Fibroblast of the aortic adventitia (primary cell): ENCODE measurements at regions not wholly inside any gene's neighbourhood (a gene's known extent, or its start where the extent isn't known, plus 50 kb on each side); places are given as distances from the start of the nearest gene placed in this dataset.

Source experiments
- DNase-seq: peaks from one replicate; pipeline ENCODE4 v3.0.0-alpha.2; 2010; ENCODE audit warnings: low read depth
- H3K4me3 ChIP-seq: 2 replicates; pipeline ENCODE4 v1.5.1; 2011; ENCODE audit warnings: low read depth, mild to moderate bottlenecking, control low read depth, low read length, moderate library complexity
- TF ChIP-seq, protein P1 (sequence below): IDR thresholded peaks from 2 replicates; pipeline ENCODE4 v1.5.1; 2011; ENCODE audit warnings: mild to moderate bottlenecking, low read length, control low read depth, inconsistent platforms; ENCODE audit not compliant: insufficient read depth

DNA sequence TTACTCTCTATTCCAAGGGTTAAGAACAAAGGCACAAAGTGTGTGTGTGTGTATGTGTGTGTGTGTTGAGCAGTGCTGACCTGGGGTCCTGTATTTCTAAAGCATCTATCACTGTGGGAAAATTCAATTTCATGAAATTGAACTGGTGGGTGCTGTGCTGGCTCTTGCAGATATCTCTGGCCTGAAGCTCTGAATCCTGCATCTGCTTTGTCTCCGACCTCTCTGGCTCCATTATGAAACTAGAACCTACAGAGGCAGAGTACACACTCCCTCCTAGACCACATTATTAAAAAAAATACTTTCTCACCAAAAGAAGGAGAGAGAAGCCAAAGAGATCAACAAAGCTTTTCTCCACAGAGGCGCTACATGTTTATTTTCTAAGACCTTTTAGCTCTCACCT lies 88.4 kb upstream of the PDE4B start:
- no peak overlapping the region for H3K4me3 ChIP-seq
- DNase-seq: no peak
- TF ChIP-seq, protein P1, sequence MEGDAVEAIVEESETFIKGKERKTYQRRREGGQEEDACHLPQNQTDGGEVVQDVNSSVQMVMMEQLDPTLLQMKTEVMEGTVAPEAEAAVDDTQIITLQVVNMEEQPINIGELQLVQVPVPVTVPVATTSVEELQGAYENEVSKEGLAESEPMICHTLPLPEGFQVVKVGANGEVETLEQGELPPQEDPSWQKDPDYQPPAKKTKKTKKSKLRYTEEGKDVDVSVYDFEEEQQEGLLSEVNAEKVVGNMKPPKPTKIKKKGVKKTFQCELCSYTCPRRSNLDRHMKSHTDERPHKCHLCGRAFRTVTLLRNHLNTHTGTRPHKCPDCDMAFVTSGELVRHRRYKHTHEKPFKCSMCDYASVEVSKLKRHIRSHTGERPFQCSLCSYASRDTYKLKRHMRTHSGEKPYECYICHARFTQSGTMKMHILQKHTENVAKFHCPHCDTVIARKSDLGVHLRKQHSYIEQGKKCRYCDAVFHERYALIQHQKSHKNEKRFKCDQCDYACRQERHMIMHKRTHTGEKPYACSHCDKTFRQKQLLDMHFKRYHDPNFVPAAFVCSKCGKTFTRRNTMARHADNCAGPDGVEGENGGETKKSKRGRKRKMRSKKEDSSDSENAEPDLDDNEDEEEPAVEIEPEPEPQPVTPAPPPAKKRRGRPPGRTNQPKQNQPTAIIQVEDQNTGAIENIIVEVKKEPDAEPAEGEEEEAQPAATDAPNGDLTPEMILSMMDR: no peak

DNA sequence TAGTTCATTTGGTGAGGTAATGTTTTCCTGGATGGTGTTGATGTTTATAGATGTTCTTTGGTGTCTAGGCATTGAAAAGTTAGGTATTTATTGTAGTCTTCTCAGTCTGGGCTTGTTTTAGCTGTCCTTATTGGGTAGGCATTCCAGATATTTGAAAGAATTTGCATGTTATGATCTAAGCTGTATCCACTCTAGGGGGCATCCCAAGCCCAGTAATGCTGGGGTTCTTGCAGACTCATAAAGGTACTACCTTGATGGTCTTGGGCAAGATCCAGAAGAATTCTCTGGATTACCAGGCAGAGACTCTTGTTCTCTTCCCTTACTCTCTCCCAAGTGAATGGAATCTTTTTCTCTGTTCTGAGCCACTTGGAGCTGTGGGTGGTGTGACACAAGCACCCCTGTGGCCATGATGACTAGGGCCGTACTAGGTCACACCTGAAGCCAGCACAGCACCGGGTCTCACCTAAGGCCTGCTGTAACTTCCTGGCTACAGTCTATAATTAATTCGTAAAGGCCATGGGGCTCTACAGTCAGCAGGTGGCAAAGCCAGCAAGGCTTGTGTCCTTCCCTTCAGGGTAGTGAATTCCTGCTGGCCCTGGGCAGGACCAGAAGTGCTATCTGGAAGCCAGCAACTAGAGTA lies 74.8 kb upstream of the PDE4B start:
- no peak overlapping the region for H3K4me3 ChIP-seq
- DNase-seq: peak; percentile 41
- TF ChIP-seq, protein P1: peak; percentile 19

DNA sequence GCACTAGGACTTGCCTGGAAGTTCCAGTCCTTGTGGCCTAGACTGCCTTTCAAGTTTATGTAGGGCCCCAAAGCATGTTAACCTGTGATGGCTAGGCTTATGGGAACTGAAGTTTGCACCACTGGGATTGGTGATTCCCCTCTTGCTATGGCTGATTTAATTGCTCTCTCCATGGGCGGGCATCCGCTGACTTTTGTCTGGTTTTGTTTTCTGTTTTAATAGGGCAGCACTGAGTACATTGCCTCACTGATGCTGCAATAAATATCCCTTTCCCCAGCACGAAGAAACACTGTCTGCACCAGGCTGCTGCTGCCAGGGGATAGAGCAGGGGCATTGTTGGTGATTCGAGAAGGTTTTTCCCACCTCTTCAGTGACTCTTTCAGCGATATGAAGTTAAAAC lies 73.3 kb upstream of the PDE4B start:
- TF ChIP-seq, protein P1: no peak
- DNase-seq: no peak
- no peak overlapping the region for H3K4me3 ChIP-seq

DNA sequence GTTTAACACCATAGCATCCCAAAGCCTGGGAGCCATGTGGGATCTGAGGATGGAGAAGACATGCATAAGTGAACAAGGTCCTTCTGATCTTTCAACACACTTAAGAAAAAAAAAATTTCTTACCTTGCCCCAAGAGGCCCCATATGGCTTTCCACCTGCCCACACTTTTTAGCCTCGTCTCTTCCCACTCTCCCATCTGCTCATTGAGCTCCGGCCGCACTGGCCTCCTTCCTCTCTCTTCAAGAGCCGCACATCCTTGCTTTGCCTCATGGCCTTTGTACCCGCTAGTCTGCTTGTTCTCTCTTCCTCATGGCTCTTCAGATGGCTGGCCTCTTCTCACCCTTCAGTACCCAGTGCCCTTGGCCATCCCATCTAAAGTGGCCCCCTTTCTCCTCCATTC lies 70.2 kb upstream of the PDE4B start:
- TF ChIP-seq, protein P1: no peak
- DNase-seq: no peak
- H3K4me3 ChIP-seq: no peak overlapping the region

DNA sequence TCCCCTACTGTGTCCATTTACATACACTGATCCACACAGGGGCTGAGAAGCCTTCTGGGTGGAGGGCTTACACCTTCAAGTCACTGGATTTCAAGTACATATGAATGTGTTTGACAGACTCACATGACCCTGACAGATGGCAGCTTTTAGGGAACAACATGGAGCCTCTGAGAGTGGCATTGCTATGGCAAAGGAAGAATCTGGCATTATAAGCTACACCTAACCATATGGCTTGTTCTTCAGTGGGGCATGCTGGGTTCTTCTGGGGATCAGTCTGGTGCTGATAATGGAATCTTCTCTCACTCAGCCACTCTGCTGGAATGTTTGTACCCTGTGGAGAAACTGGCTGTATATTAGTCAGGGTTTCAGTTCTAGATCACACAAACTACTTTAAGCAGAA lies 68.5 kb upstream of the PDE4B start:
- TF ChIP-seq, protein P1: no peak
- no peak overlapping the region for H3K4me3 ChIP-seq
- no peak for DNase-seq

DNA sequence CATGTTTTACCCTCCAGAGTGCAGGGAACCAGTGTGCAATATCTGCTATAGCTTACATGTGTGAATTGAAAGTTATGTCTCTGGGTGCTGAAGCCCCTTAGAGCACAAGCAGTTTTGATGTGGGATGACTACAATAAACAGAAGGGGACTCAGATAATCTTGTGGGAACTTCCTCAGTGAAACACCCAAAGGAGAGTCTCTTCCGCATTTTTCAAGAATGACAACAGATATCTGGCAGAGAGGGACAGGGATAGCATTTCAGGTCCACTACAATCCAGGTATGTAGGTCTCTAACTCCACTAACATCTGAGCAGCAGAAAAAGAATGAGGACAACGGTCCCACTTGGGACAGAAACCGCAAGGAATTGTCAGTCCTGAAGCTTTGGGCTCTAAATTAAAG lies 67.6 kb upstream of the PDE4B start:
- TF ChIP-seq, protein P1: no peak
- DNase-seq: no peak
- H3K4me3 ChIP-seq: no peak overlapping the region

DNA sequence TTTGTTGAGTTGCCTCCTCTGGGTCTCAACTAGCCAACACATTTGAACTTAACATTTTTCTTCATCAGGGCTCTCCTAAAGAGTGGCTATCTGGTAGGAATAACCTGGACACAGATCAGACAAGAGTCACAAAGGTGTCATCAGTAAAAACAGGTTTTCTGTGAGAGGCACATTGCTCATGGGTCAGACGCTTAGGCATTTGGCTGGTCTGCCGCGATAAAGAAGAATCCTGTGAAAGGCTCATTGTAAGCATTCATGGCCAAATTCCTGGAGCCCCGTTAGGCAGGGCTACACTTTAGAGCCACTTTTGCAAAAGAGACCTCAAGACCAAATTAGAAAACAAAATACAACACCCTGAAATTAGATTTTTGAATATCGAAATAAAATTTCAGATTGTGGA lies 64.2 kb upstream of the PDE4B start:
- H3K4me3 ChIP-seq: no peak overlapping the region
- DNase-seq: no peak
- TF ChIP-seq, protein P1: no peak
